ENCODE measurements at regions not wholly inside any gene's neighbourhood (a gene's known extent, or its start where the extent isn't known, plus 50 kb on each side); places are given as distances from the start of the nearest gene placed in this dataset.

DNA sequence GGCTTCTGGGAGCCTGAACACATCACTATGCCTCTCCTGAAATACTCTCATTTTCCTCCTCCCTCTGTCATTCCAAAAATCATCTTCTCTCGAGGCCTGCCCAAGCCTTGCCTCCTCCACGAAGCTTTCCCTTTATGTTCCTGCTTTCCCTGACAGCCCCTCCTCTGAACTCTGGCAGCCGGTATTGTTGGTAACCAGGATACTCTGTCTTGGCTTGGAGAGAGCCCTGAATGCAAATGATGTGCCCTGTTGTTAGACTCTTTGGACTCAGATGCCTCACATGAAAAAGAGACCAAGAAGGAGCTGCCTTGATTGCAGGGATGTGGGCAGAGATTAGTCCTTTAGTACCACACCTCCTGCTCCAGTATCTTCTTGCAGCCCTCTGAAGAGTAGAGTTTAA is 138.5 kb upstream of the DLX2 start:
- TF ChIP-seq, protein P1, sequence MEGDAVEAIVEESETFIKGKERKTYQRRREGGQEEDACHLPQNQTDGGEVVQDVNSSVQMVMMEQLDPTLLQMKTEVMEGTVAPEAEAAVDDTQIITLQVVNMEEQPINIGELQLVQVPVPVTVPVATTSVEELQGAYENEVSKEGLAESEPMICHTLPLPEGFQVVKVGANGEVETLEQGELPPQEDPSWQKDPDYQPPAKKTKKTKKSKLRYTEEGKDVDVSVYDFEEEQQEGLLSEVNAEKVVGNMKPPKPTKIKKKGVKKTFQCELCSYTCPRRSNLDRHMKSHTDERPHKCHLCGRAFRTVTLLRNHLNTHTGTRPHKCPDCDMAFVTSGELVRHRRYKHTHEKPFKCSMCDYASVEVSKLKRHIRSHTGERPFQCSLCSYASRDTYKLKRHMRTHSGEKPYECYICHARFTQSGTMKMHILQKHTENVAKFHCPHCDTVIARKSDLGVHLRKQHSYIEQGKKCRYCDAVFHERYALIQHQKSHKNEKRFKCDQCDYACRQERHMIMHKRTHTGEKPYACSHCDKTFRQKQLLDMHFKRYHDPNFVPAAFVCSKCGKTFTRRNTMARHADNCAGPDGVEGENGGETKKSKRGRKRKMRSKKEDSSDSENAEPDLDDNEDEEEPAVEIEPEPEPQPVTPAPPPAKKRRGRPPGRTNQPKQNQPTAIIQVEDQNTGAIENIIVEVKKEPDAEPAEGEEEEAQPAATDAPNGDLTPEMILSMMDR (IDR thresholded peaks at IDR 0.05) = no peak
- no peak for TF ChIP-seq POLR2A (IDR thresholded peaks at IDR 0.05; ENCODE audit: low read depth)
- TF ChIP-seq EP300 (IDR thresholded peaks at IDR 0.05) = no peak
